ENCODE measurements at regions not wholly inside any gene's neighbourhood (a gene's known extent, or its start where the extent isn't known, plus 50 kb on each side); places are given as distances from the start of the nearest gene placed in this dataset.
"Not testable (repeated sequence)": the region's sequence is repeated elsewhere in the genome, so short reads cannot be mapped to it uniquely, and the experiment has no call there.

DNA sequence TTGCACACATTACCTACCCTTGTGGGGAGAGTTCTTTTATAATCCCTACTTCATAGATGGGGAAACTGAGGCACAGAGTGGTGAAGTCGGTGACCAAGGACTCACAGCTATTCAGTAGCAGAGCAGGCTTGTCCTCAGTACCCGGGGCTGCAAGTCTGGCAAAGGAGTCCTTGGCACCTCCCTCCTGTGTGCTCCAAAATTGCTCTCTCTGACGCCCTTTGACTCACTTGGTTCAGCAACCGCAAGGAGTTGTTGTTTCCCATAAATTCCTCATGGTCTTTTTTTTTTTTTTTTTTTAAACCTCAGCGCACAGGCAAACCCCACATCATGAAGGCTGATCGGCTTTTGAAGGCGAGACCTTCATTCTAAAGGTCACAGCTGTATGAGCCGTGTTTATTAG lies 143.2 kb downstream of the CEBPB start:
- no peak overlapping the region for H3K27ac Mint-ChIP-seq (ENCODE audit: unreplicated experiment)
- no peak overlapping the region for H3K4me3 Mint-ChIP-seq
- H3K27me3 Mint-ChIP-seq (ENCODE audit: low read depth), result no peaks in the 10 kb centered on the region
- TF ChIP-seq, protein P1, sequence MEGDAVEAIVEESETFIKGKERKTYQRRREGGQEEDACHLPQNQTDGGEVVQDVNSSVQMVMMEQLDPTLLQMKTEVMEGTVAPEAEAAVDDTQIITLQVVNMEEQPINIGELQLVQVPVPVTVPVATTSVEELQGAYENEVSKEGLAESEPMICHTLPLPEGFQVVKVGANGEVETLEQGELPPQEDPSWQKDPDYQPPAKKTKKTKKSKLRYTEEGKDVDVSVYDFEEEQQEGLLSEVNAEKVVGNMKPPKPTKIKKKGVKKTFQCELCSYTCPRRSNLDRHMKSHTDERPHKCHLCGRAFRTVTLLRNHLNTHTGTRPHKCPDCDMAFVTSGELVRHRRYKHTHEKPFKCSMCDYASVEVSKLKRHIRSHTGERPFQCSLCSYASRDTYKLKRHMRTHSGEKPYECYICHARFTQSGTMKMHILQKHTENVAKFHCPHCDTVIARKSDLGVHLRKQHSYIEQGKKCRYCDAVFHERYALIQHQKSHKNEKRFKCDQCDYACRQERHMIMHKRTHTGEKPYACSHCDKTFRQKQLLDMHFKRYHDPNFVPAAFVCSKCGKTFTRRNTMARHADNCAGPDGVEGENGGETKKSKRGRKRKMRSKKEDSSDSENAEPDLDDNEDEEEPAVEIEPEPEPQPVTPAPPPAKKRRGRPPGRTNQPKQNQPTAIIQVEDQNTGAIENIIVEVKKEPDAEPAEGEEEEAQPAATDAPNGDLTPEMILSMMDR (conservative IDR thresholded peaks at IDR 0.05), result no peak
- H3K9me3 Mint-ChIP-seq, result no peaks in the 10 kb centered on the region
- no peak for DNase-seq (ENCODE audit: low read depth, low spot score)
- H3K4me1 Mint-ChIP-seq, result peaks cover 54% of the 10 kb centered on the region
- H3K36me3 Mint-ChIP-seq (ENCODE audit: low read depth), result no peaks in the 10 kb centered on the region

DNA sequence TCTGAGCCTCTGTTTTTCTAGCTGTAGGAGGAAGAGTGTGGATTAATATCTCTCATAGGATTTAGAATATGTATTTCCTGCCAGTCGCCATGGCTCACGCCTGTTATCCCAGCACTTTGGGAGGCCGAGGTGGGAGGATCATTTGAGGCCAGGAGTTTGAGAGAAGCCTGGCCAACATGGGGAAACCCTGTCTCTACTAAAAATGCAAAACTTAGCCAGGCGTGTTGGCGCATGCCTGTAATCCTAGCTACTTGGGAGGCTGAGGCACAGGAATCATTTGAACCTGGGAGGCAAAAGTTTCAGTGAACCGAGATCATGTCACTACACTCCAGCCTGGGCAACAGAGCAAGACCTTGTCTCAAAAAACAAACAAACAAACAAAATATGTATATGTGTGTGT lies 143.9 kb downstream of the CEBPB start:
- H3K4me1 Mint-ChIP-seq, result peaks cover 59% of the 10 kb centered on the region
- H3K9me3 Mint-ChIP-seq; DNase-seq (ENCODE audit: low read depth, low spot score): not testable (repeated sequence)

DNA sequence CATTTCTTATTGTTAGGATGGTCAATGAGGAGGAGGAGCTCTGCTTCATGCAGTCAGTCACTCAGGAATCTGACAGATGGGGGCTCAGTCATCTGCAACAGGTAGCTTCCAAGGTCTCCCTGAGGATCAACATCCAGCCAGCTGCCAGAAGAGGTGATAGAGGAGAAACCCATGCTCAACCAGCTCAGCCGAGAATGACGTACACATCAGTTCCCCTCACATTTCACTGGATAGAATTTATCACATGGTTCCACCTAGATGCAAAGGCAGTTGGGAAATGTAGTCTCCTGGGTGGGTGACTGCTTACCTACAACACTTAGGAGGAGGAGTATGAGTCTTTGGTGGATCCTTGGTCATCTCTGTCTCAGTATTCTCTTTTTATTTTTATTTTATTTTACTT lies 144.5 kb downstream of the CEBPB start:
- H3K4me1 Mint-ChIP-seq, result peaks cover 57% of the 10 kb centered on the region
- no peak for DNase-seq (ENCODE audit: low read depth, low spot score)
- H3K36me3 Mint-ChIP-seq (ENCODE audit: low read depth), result no peaks in the 10 kb centered on the region
- H3K27me3 Mint-ChIP-seq (ENCODE audit: low read depth), result no peaks in the 10 kb centered on the region
- TF ChIP-seq, protein P1 (conservative IDR thresholded peaks at IDR 0.05), result no peak
- peak overlapping the region; percentile 11 for H3K27ac Mint-ChIP-seq (ENCODE audit: unreplicated experiment)
- H3K9me3 Mint-ChIP-seq, result no peaks in the 10 kb centered on the region
- no peak overlapping the region for H3K4me3 Mint-ChIP-seq

More for the DNA sequence above, 143.9 kb downstream of the CEBPB start:
- H3K27ac Mint-ChIP-seq (ENCODE audit: unreplicated experiment); H3K36me3 Mint-ChIP-seq (ENCODE audit: low read depth); H3K4me3 Mint-ChIP-seq; H3K27me3 Mint-ChIP-seq (ENCODE audit: low read depth): not testable (repeated sequence)

DNA sequence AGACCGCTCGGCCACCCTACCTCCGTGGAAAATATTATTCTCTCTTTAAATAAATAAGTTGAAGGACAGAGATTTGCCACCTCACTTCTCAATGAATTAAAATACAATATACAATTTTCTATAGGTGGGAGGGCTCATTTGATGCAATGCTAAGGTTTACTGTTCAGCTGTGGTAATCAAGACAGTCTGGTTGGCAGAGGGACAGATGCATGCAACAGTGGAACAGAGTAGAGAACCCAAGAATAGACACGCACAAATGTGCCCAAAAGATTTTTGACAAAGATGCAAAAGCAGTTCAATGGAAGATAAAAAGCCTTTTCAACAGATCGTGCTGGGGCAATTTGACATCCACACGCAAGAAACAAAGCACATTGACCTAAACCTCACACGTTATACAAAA lies 145.2 kb downstream of the CEBPB start:
- no peak for DNase-seq (ENCODE audit: low read depth, low spot score)
- Mint-ChIP-seq H3K27me3 (ENCODE audit: low read depth) (no peaks in the 10 kb centered on the region), H3K36me3 (ENCODE audit: low read depth) (no peaks in the 10 kb centered on the region), H3K9me3 (no peaks in the 10 kb centered on the region), H3K27ac (ENCODE audit: unreplicated experiment) (no peak overlapping the region), H3K4me1 (peaks cover 54% of the 10 kb centered on the region), H3K4me3 (no peak overlapping the region)
- TF ChIP-seq, protein P1 (conservative IDR thresholded peaks at IDR 0.05), result no peak

DNA sequence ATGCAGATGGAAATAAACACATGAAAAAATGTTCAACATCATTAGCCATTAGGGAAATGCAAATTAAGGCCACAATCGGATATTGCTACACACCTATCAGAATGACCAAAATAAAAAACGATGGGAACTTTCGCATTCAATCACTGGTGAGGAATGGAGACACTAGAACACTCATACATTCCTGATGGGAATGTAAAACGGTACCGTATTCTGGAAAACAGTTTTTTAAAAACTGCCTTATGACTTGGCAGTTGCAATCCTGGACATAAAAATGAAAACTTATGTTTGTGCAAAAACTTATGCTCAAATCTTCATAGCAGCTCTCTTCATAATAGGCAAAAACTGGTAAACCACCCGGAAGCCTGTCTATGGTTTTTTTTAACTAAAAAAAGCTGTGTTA lies 146.0 kb downstream of the CEBPB start:
- DNase-seq (ENCODE audit: low read depth, low spot score), result no peak
- TF ChIP-seq, protein P1 (conservative IDR thresholded peaks at IDR 0.05), result no peak
- Mint-ChIP-seq H3K4me1 (peaks cover 47% of the 10 kb centered on the region), H3K27me3 (ENCODE audit: low read depth) (no peaks in the 10 kb centered on the region), H3K9me3 (no peaks in the 10 kb centered on the region), H3K4me3 (no peak overlapping the region), H3K36me3 (ENCODE audit: low read depth) (no peaks in the 10 kb centered on the region), H3K27ac (ENCODE audit: unreplicated experiment) (no peak overlapping the region)

DNA sequence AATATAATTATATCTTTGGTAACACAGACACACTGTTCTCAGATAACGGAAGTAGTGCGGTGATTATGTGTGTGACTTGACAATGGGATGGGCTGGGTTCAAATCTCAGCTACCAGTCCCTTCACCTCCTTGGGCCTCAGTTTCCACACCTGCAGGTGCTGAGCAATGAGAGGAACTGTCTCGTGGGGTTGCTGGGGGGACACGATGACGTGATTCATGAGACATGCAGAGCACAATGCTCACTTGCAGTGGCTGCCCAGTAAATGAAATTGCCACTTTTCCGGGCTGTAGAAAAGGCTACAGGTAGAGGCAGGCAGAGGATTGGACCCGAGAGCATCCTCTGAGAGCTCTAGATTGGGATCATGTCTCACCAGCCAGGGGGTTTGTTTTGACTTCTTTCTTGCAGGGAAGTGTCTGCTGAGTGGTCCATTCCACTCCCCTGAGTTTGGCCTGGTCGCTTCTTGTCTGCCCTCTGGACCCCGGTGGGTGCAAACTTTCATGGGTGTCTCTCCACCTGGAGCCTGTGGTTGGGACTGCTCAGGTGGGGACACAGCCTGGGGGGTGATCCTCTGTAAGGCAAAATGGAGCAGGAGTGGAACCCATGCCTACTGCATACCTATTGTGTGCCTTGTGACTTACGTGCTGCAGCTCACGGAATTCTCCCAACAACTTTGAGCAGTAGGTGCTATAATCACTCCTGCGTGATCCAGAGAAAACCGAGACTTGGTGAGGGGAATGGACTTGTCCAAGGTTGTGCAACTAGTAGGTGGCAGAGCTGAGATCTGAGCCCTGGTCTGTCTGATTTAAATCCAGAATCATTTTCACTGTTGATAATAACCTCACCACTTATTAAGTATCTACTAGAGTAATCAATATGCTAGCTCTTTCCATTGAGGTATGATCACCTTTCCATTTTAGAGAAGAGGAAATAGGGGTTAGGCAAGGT lies 147.2 kb downstream of the CEBPB start:
- Mint-ChIP-seq H3K27ac (ENCODE audit: unreplicated experiment) (no peak overlapping the region), H3K9me3 (no peaks in the 10 kb centered on the region), H3K4me3 (no peak overlapping the region), H3K4me1 (peaks cover 42% of the 10 kb centered on the region), H3K27me3 (ENCODE audit: low read depth) (no peaks in the 10 kb centered on the region), H3K36me3 (ENCODE audit: low read depth) (no peaks in the 10 kb centered on the region)
- TF ChIP-seq, protein P1 (conservative IDR thresholded peaks at IDR 0.05), result no peak
- no peak for DNase-seq (ENCODE audit: low read depth, low spot score)

Data from neural crest cell (in vitro differentiated cells).